ENCODE measurements at regions not wholly inside any gene's neighbourhood (a gene's known extent, or its start where the extent isn't known, plus 50 kb on each side); places are given as distances from the start of the nearest gene placed in this dataset.

DNA sequence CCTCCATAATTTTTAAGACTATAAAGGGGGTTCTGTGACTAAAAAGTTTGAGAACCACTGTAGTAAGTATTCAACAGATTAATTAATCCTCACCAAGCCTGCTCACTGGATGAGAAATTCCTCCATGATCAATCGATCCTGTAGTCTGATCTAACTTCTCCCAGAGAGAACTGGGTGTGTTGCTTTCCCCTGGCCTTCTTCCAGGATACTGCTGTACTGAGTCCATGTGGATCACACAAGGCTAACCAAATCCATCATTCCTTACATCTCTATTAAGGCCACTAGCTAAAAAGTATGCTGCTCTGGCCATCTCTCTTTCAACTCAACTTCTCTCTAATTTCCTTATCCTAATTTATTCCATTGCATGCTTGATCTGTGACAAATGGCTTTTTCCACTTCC, 280.2 kb upstream of the PCSK5 start:
- intact Hi-C loops (cut with micrococcal nuclease), result no loop called here

DNA sequence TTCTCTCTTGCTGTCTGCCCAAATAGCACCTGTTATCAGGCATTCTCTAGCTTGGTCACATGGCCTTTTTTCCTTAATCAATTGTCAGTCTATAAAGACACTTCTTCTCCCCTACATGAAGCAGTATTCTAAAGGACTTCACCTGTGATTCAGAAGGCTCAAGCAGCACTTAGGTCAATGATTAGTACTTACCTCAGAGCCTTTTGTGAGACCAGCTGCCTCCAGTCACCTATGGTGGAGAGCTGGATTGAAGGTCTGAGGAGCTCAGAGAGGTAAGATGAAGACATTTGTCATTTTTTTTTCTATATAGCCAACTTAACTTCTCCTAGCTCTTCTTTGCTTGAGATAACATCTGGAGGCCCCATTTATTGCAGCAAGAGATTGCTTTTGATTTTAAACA, 278.3 kb upstream of the PCSK5 start:
- intact Hi-C loops (cut with micrococcal nuclease), result no loop called here

DNA sequence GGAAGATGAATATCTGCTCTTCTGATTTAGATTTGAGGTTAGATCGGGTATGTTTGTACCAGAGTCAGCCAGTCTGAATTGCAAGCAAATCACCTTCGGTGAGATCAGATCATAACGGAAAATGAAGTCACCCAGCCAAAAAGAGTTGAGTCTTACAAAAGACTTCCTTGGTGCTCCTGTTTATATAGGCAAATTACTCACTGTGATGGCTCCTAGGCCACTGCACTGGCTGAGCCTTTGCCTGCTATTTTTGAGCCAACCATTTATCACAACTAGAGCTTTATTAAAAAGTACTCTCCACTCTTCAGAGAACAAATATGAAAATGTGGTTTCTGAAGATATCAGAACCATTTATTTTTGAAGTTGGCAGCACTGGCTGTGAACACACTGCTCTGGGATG, 277.7 kb upstream of the PCSK5 start:
- intact Hi-C loops (cut with micrococcal nuclease), result no loop called here

DNA sequence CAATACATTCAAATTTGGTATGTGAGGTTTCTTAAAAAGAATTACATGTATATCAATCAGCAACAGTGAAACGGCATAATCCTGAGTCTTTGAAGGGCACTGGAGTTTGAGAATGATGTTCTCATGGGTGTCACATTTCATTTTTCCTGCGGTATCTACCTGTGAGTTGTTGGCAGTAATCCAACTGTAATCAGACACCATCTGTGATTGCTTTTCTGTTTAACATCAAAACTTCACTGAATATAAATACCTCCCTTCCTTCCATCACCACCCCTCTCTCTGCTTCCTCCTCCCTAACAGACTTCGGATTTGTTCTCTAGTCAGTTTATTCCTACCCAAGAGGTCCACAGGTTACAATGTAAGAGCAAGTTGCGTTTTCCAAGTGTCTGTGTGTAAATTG, 275.2 kb upstream of the PCSK5 start:
- intact Hi-C loops (cut with micrococcal nuclease), result no loop called here

DNA sequence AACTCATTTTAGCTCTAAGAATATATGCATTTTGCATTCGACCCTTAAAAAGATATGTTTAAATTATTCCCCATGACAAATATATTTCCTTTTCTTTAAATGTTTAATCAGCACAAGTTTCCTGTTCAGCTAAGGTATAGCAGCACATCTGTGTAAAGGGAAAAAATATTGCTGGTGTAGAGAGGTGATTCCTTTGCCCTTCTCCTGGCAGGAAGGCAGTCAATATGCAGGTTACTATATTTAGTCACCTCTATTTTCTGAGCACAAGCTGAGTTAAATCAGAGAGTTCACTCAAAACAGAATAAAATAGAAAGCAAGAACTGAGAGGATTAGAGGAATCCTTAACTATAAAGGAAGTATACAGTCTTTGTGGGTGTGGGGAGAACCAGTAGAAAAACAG, 274.4 kb upstream of the PCSK5 start:
- intact Hi-C loops (cut with micrococcal nuclease), result no loop called here

DNA sequence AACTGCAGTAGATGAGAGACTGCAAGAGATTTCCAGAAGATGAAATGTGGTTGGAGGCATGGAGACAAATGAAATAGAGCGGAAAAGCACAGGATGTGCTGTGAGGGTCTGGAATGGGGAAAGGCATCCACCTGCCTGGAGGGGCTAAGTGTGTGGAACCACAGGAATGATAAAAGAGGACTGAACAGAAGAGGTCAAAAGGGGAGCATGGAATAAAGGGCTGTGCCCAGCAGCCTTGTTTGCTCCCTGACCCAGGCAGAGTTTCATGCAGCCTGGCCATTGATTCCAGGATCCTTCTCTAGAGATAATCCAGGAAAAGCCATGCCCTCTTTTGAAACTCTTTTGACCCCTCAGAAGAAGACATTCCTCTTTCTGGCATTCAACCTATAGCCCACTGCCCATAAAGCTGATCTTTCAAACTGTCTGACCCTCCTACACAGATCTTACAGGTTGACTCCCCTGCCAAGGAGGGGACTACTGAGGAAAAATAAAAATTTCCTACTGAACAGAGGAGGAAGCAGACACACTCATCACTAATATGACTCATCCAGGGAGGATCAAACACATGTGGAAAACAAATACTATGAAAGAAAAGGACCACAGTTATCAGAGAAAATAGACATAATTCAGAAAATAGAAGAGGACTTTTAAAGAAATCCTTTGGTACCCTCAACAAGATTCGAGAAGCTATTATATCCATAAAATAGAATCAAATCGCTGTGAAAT, 273.5 kb upstream of the PCSK5 start:
- intact Hi-C loops (cut with micrococcal nuclease), result no loop called here

DNA sequence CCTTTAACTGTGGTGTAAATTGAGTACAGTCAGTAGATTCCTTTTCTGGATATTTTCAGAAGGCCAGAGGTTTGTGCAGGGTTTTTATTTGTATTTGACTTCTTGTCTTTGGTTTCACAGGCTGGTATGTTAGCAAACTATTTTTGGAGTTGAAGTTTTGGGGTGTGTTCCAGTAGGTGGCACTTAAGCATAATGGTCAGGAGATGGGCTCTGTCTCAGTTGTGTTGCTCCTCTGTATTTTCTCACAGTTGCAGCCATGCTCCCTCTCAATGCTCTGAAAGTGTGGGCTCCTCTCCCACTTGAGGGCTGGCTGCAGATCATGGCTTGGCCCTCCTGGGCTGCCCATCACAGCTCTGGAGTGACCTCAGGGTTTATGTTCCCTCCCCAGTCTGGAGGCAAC, 267.0 kb upstream of the PCSK5 start:
- intact Hi-C loops (cut with micrococcal nuclease), result no loop called here

DNA sequence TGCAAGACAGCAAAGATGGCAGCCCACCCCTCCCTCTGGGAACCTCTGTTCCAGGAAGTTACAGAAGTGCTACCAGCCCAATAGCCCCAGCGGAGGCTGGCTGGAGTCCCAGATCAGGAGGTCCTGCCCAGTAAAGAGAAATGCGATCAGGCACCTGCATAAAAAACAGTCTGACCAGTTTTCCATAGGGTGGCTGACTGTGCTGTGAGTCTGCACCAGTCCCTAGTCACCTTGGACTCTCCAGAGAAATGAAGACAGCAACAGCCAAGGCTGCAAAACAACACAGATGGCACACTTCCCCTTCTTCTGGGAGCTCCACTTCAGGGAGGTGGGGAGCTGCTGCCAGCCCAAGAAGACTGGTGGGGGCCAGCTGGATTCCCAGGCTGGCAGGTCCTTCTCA, 265.5 kb upstream of the PCSK5 start:
- intact Hi-C loops (cut with micrococcal nuclease), result no loop called here

DNA sequence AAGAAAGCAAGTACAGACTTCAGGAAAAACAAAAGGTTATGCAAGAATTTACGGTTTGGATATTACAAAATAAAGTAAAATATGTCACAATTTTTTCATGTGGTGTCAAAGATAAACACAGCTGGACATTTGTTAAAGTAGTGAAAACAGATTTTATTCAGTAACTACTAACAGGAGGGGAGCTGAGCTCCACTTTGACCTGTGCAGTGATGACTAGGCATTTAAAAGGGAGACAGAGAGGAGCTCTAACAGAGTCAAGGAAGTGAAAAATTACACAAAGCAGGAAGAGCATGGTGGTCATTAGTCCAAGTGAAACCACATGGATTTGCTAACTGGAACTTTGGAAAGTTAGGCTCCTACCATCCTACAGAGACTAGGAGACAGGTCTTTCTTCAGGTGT, 263.6 kb upstream of the PCSK5 start:
- intact Hi-C loops (cut with micrococcal nuclease), result no loop called here

DNA sequence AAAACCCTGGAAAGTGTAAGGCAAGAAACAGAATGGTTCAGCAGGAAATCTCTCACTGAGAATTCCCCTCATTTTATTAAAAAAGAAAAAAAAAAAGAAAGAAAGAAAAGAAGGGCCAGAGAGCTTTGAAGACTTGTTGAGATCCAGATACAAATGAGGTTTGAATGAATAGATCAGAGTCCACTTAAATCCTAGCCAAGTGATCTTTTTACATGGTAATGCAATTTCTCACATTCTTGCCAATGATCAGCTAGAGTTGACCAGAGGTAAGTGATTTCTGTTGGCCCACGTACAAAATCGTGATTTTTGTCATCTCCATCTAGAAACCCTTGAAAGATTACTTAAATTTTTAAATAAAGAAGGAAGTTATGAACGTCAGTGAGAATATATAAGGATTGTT, 261.5 kb upstream of the PCSK5 start:
- intact Hi-C loops (cut with micrococcal nuclease), result no loop called here

DNA sequence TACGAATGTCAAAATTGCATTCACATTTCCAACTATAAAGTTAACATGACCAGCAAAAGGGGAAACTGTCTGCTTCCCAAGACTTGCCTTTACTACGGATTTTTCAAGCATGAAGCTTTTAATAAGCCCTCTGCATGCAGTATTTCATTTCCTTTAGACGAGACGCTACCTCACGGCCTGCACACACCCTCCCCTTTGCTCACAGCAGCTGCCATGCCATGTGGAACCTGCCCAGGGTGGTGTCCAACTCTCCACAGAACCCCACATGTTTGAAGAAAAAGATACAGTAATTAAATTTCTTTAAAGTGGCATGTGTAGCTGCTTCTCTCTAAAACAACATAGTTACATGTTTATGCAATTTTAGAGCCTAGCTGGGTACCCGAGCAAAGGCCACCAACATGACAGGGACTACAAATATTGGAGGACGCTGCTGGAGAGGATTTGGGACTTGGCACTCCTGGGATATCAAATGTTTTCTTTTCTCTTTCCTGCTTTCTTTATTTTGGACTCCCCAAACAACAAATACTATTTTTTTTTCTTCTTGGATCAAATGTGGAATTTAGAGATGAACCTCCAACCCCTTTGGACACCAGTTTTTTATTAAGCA, 256.9 kb upstream of the PCSK5 start:
- intact Hi-C loops (cut with micrococcal nuclease), result no loop called here

DNA sequence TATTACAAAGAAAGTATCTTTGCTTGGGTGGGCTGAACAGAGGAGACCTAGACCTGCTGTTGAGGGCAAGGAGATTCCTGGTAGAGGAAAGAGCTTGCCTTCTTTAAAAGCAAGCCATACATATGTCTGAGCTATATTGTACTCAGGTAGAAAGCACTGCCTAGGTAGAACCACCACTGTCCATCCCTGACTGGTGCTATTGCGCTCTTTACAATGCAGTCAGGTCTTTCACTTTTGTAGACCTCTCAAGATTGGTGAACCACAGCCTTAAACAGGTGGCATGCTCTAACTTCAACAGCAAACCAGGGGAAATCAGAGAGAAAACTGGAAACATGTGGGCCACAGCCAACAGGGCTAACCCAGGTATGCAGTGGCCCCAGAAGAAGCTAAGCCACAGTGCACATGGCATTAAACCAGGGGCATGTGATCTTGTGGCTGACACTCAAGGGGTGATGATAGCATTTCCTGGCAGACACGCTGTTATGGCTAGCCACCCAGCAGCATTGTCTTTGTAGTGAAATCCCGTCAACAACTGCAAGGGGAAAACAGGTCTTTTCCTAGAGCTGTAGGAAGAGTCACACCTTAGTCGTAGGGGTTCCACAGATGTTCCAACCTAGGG, 253.9 kb upstream of the PCSK5 start:
- intact Hi-C loops (cut with micrococcal nuclease), result no loop called here

DNA sequence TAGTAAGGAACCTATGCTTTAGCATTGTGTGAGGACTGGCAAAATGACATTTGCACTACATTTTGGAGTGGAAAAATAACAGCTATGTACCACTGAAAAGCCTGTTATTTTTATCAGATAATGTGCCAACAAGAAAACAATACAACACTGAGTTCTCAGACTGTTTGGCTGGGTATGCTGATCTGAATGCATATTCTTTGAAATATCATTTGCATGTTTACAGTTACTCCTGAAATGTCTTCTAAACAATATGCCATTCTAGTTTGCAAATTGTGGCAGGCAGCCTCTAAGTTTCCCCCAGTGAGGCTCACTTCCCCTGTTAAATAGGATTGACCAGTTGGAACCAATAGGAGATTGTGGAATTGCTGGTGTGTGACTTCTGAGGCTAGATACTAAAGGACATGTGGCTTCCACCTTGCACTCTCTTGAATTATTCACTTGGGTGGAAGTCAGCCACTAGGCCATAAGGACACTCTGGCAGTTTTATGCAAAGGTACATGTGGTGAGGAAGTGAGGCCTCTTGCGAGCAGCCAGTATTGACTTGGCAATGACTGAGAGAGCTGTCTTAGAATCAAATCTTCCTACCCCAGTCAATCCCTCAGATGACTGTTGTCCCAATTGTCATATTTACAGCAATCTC, 250.4 kb upstream of the PCSK5 start:
- intact Hi-C loops (cut with micrococcal nuclease), result no loop called here

DNA sequence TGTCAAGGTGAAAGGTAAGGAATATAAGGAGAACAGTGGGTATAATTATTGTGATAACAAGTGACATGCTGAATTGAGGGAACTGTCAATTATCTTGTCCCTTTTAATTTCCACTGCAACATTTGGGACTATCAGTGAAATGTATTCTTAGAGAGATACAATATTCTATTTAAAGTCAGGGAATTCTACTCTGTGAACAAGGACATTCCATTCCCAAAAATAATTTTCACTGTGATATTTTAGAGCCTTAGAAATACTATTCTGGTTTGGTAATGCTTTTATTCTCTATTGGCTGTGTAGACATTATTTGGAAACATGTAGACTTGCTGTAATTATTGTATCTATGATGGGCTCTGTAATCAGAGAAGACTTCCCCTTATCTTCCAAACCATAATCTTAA, 248.0 kb upstream of the PCSK5 start:
- intact Hi-C loops (cut with micrococcal nuclease), result no loop called here

DNA sequence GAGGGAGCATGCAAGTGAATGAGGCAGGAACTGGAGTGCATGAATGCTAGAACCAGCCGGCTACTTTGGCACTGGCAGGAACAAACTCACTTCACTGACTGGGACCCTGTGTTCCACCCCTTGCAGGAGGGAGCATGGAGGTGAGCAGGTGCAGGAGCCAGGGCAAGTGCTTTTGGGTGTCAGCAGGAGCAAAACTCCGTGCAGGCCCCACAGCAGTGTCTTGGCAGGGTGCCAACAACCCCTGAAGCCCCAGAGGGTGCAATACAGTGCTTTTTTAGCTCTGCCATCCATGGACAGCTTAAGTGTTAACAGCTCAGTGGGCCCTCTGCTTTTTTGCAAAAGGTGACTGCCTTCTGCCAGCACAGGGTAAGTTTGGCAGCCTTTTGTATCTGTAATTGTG, 245.8 kb upstream of the PCSK5 start:
- intact Hi-C loops (cut with micrococcal nuclease), result no loop called here

DNA sequence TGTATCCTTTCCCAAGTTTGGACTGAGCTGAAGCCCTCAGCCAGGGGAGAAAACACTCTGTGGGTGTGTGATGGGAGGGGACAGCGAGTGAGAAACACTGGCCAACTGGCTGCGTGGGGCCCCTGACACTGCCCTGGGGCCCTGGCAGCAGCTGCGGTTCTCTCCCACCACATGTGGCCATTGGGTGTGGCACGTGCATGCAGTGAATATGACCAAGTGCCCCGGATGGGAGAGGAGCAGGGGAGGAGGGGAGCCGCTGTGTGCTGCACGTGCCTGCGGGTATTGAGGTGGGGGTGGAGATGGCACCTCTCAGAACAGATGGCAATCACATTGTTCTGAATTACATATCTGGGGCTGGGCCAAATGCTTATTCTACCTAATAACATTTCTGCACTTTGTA, 242.4 kb upstream of the PCSK5 start:
- intact Hi-C loops (cut with micrococcal nuclease), result no loop called here

DNA sequence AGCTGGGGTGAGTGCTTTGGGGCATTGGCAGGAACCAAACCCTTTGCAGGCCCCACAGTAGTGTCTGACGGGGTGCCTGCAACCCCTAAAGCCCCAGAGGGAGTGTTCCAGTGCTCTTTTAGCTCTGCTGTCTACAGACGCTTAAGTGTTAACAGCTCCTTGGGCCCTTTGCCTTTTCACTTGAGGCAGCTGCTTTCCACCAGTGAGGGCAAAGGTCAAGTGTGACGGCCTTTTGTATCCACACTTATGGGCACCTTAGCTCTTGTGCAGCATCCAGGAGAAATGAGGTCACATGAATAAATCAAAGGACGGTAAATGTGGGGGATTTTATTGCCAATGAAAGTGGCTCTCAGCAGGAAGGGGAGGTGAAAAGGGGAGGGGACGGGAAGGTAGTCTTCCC, 241.4 kb upstream of the PCSK5 start:
- intact Hi-C loops (cut with micrococcal nuclease), result no loop called here

DNA sequence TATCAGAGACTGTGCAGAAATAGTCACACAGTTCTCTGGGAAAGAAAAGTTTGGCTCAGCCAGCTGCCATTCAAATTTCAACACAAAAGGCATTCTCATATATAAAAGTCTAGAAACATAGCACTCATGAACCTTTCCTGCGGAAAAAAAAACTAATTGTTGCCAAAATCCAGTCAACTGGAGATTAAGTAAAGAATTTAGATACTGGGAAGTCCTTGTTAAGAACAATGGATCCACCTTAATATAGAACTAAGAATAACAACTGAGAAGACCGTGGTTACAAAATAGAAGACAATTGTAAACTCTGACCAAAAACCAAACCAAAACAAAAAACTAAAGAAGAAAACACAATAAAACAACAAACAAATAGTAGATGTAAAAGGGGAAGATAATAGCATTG, 238.8 kb upstream of the PCSK5 start:
- intact Hi-C loops (cut with micrococcal nuclease), result no loop called here

DNA sequence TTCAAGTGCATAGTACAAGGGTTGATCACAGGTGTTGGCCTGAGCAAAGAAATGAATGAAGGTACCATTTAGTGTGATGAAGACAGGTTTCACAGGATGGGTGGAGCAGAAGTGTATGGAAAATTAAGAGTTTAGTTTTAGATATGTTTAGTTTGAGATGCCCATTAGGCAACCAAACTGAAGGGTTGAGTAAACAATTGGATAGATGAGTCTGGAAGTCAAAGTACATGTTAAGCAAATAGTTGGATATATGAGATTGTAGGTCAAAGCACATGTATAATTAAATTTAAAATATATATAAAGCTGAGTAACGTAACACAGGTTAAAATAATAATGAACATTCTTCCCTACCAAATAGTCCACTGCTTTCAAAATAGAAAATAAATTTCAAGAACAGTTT, 237.1 kb upstream of the PCSK5 start:
- intact Hi-C loops (cut with micrococcal nuclease), result no loop called here

DNA sequence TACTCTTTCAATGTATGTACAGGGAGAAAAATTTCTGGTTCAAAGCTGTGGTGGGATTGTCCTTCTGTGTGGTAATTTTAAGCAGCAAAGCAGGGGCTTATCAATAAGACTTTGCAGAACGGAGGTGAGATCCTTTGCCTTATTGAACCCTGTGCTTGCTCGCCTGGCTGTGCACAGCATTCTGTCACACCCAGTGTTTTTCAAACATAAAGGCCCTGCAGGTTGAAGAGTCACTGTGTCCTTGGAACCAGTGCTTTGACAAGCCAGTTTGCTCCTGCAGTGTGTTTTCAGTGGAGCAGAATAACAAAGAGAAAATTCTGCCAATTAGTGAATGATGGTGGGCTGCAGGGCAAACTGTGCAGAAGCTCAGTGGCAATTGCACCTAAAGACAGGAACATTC, 236.7 kb upstream of the PCSK5 start:
- intact Hi-C loops (cut with micrococcal nuclease), result no loop called here

DNA sequence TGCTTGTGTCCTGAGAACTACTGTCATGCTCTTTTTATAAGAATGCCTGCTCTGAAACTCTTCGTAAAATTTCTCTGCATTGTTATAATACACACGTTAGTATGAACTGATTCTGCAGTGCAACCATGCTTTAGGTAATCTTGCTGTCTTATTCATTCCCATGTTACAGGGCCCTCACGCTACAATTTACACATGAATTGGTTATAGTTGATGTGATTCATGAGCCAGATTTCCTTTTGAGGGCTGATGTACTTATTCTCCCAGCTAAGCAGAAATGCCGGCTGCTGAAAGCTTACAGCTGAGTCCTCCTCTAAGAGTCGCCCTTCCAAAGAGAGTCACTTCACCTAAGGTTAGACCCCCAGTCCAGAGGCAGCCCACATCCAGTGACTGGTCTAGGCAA, 233.5 kb upstream of the PCSK5 start:
- intact Hi-C loops (cut with micrococcal nuclease), result no loop called here

DNA sequence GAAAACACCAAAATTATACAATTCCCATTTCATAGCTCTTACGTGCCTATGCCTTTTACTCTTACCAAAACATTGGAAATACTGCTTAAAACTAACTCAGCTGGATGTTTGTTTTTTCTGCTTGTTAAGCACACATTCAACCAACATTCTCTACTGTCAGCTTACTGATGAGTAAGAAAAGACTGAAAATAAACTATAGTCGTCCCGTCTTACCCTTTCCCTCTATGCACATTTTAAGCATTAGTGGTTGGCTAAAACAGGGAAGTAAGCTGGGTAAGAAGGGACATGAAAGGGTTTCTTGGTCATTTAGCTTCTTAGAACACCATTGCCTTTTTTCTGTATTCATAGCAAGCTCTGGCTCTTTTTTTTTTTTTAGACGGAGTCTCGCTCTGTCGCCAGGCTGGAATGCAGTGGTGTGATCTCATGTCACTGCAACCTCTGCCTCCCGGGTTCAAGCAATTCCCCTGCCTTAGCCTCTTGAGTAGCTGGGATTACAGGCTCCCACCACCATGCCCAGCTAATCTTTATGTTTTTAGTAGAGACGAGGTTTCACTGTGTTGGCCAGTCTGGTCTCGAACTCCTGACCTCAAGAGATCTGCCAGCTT, 232.1 kb upstream of the PCSK5 start:
- intact Hi-C loops (cut with micrococcal nuclease), result no loop called here
